Epithelial cell of proximal tubule (primary cell): ENCODE measurements at regions not wholly inside any gene's neighbourhood (a gene's known extent, or its start where the extent isn't known, plus 50 kb on each side); places are given as distances from the start of the nearest gene placed in this dataset.

ENCODE experiments used
- DNase-seq: peaks from one replicate; pipeline ENCODE4 v3.0.0-alpha.2; 2011; ENCODE audit warnings: low read depth
- H3K4me3 ChIP-seq: 2 replicates; pipeline ENCODE4 v1.5.1; 2011; ENCODE audit warnings: low read depth, mild to moderate bottlenecking, low read length
- CTCF ChIP-seq: conservative IDR thresholded peaks from 2 replicates; pipeline ENCODE4 v1.5.1; 2012; ENCODE audit warnings: low read depth, mild to moderate bottlenecking, low read length

GRCh38 chrX:11056322-11057176 is 54.6 kb upstream of the HCCS start:
- DNase-seq = no peak
- no peak overlapping the region for H3K4me3 ChIP-seq
- TF ChIP-seq CTCF = no peak

DNA sequence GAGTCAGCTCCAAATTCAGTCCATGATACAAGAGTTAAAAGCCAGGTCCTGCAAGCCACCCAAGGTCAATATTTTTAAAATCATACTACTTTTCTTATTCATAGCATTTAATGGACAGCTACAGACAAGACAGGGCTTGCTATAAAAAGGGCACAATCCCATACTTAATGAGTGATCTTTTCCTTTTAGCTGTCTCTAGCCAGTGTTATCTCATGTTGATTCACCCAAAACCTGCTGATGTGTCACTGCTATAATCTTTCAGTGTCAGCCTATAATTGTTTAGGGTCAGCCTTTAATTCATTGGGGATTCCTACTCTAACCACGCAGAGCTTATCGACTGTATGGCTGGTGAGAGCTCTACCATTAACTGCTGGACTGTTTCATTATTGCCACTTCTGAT is 51.2 kb upstream of the HCCS start:
- no peak overlapping the region for H3K4me3 ChIP-seq
- DNase-seq = no peak
- TF ChIP-seq CTCF = no peak
